NCI-H748 (cell line): ENCODE measurements at regions not wholly inside any gene's neighbourhood (a gene's known extent, or its start where the extent isn't known, plus 50 kb on each side); places are given as distances from the start of the nearest gene placed in this dataset.

Experiments
- DNase-seq: peaks from one replicate; lab custom pipeline; 2025; ENCODE audit not compliant: unreplicated experiment; lab: John Stamatoyannopoulos, UW

GRCh38 chr1:36691374-36691773 lies 208.7 kb upstream of the CSF3R start:
- no peak for DNase-seq

- no peak for DNase-seq
Measured at GRCh38 chr1:36689992-36690391, 207.3 kb upstream of the CSF3R start.

DNA sequence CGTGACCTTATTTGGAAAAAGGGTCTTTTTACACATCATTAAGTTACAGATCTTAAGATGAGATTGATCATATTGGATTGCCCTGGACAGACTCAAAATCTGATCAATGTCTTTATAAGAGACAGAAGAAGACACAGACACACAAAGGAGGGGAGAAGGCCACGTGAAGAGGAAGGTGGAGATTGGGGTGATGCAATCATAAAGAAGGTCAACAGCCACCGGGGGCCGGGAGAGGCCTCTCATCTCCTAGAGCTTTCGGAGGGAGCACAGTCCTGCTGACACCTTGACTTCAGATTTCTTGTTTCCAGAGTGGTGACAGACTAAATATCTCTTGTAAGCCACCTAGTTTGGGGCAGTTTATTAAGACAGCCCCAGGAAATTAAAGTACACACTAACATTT lies 204.6 kb upstream of the CSF3R start:
- DNase-seq, result no peak

DNA sequence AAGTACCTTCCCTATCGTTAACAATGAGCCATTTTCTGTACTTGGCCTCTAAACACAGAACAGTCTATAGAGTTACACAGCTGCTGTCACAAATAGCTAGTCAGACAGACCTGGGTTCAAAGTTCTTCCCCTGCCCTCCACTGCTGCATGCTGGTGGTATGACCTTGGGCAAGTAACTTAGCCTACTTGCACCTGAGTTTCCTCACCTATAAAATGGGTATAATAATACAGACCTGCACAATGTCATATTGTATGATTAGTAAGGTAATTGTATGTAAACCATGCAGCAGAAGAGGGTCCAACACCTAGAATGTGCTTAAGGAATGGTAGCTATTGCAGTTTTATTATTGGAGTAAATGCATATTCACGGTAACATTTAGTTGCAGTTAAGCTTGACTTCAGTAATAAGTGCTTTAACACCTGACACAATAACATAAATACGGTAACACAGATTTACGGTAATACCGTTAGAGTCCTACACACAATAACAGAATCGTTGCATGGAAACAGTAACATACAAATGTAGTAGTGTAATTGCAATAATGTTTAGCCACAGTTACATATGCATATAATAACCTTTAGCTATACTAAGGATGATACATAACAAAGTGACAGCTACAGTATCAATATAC lies 193.3 kb upstream of the CSF3R start:
- DNase-seq, result no peak

DNA sequence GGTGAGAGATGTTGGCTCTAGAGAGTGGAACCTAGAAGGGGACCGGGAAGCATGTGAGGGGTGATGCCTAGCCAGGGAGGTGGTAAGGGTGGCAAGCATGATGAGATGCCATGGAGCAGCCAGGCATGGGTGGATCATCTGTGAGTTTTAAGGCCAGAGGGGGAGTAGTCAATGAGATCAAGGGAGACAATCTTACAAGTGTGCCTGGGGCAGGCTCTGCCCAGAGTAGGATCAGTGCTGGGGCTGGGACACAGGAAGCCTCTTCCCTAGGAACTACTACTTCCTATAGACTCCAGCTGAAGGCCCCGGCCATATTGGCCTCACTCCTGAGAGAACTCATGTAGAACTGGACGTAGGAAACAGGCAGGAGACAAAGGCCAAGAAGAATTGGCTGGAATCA lies 192.4 kb upstream of the CSF3R start:
- no peak for DNase-seq

DNA sequence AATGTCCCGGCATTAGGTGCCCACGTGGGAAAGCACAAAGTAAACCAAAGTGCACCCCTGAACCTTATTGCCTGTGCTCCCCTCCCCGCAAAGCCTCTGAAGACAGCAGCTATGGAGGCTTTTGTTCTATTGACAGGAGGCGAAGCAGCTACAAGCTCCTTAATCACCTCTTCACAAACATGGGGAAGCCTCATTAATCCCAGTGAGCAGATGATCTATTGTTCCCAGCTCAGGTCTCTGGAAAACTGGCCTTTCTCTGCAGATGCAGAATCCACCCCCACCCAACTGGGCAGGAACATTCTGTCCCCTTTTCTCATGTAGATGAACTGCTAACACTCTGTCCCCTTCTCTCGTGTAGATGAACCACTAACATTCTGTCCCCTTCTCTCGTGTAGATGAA lies 190.5 kb upstream of the CSF3R start:
- peak; percentile 32 for DNase-seq

DNA sequence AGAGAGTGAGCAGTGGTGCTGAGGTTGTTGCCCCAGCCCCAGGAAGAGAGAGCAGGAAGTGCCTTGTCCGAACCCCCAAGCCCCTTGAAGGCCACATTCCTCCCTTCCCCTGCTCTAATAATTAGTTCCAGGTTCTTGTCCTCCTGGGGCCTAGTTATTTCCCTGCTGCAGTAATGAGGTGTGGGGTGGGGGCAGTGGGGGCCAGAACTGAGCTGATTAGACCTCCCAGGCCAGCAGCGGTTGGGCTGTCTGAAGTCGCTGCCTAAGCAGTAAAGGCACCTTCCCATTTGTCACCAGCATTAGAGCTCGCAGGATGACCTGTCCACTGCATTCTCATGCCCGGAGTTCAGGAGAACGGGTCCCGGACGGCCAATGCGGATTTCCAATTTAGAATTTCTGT lies 186.5 kb upstream of the CSF3R start:
- no peak for DNase-seq

DNA sequence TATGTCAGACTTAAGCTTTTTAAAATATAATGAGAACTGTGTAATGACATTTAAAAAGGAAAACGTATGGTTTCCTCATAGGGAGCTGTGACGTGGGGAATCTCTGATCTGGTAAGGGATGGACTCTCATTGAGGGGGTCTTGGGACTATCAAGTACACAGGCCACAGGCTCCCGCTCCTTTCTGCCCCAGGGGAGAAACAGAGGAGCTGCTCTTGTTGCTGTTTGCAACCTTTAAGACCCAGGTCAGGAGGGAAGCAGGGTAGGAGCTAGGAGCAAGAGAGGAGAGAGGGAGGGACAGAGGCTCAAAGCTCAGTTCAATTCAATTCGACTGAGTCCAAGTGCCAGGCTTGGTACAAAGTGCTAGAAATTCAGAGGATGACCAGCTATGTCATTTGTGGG lies 185.1 kb upstream of the CSF3R start:
- no peak for DNase-seq

DNA sequence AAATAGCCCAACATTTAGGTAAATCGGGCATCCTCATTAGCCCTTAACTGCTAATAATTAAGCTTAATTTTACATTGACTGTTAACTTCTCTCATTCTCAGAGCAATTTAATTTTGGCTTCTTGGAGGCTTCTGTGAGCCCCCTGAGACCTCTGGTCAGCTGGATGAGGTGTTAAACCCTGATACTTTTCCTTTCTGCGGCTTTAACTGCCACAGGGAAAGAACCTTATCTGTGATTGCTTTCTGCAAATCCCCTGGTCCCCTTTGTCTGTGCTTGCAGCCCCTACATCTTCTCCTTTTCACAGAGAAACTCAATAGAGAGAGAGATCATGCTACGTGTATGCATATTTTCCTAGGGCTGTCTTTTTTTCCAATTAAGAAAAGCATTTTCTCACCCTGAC lies 184.5 kb upstream of the CSF3R start:
- no peak for DNase-seq

DNA sequence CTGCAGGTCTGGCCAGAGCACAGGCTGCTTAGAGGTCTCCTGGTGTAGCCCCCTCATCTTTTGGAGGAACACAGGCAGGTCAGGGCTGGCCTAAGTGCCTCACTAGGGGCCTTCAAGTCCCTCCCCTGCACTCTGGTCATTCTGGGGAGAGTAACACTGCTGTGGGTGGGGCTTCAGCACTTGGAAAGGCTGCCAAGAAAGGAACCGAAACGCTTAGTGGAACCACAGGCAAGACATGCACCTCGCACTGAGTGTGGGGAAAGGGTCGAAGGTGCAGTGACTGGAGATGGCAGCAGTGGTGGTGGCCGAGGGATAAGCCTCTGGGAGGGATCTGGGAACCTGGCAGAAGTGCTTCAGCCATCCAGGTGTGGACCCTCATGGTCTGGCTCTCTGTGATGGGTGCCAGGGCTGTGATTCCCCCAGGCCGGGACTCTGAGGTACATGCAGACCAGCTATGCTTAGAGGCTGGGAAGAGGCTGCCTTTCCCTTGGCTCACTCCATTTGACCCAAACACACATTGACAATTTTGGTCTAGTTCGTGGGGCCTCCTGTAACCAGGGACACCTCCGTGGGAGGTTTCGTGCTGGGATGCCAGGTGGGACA lies 182.9 kb upstream of the CSF3R start:
- no peak for DNase-seq

- DNase-seq, result no peak
Measured at GRCh38 chr1:36664571-36665287, 182.0 kb upstream of the CSF3R start.

DNA sequence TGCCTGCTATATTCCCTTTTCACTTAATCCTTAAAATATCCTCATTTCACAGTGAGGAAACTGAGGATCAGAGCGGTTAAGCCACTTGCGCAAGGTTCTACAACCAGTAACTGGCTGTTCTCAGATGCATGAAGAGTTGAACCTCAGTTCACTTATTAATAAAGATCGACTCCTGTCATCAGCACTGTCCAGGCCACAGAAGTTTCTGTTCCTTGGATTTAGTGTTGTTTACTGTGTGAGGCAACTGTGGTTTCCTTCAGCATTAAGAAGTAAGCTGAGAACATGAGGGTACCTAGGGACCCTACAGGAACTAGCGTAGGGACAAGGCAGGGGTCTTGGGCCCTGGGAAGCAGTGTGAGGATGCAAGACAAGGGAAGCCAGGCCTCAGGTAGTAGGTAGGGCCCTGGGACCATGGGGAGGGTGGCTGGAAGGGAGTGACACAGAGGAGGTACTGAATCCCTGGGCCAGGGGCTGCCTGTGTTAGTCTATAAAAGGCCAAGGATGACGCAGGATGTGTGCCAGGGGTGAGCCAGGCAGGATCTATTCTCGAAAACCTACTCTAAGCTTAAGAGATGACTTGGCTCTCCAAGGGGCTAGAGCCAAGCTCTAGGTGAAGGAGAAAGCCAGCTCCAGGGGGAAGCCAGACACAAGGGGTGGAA lies 181.2 kb upstream of the CSF3R start:
- no peak for DNase-seq

DNA sequence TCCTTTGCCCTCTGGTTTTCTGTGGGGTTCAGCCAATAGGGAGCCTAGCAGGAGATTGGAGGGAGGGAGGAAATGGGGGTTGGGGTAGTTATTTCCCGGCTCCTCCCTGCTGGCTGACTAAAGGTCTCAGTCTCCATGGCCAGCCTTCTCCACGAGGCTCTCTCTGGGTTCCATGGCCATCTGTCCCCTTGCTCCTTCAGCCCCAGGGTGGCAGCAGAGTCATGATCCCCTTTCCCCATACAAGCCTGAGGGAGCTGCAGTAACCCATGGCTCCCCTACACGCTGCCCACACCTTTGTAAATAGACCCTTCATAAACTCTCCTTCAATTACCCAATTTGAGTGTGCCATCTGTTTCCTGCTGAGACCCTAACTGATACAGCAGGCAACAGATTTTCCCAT lies 176.1 kb upstream of the CSF3R start:
- DNase-seq, result peak; percentile 47

GRCh38 chr1:36657826-36658225 lies 175.1 kb upstream of the CSF3R start:
- DNase-seq, result no peak

- no peak for DNase-seq
Measured at GRCh38 chr1:36656838-36657237, 174.1 kb upstream of the CSF3R start.

- no peak for DNase-seq
Measured at GRCh38 chr1:36656271-36656670, 173.6 kb upstream of the CSF3R start.

GRCh38 chr1:36654586-36654985 lies 171.9 kb upstream of the CSF3R start:
- no peak for DNase-seq

- no peak for DNase-seq
Measured at GRCh38 chr1:36653850-36654249, 171.1 kb upstream of the CSF3R start.

GRCh38 chr1:36652586-36652985 lies 169.9 kb upstream of the CSF3R start:
- no peak for DNase-seq

DNA sequence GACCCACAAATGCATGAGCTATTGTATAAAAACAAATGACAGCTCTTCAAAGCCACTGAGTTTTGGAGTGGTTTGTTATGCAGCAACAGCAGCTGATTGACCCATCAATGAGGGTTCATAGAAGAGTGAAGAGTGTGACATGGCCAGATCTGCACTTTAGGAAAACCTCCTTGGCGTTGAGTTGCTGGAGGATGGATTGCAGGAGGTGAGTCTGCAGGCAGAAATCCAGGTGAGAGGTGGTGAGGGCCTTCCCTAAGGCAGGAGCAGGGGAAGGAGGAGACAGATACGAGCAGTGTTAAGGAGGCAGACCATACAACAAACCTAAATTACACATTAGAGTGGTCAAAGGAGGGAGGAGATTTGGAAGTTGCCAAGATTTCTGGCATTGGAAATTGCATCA lies 169.3 kb upstream of the CSF3R start:
- no peak for DNase-seq

DNA sequence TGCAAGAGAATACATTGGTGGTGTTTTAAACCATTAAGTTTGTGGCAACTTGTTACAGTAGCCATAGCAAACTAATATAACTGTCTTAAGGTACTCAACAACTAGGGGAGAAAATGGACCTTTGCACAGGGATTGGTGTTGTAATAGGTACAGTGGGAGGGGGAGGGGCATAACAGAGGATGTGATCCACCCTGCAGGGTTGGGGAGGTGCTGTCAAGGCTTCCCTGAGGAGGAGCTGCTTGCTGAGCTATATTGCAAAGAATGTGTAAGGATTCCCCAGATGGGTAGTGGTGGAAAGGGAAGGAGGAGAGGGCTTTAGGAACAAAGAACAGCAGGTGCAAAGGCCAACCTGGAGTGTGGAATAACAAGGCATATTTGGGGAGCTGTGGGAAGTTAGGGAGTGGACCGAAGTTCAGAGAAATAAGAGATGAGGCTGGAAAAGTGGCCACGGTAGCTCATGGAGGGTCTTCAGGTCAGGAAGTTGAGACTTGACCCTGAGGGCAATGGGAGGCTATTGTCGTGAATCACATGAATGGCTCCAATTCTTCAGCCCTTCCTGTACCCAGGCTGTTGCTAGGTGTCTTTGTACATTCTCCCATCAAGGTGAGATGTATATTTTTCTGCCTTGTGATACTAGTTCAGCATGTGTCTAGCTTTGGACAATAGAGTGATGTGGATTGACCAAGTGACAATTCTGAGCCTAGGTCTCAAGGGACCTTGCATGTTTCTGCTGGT lies 168.6 kb upstream of the CSF3R start:
- DNase-seq, result no peak
